GM12892 (cell line): ENCODE measurements at regions not wholly inside any gene's neighbourhood (a gene's known extent, or its start where the extent isn't known, plus 50 kb on each side); places are given as distances from the start of the nearest gene placed in this dataset.

Experiments used
- POLR2A ChIP-seq: IDR thresholded peaks from 2 replicates; pipeline ENCODE4 v1.6.1; 2011; ENCODE audit warnings: low read depth, low read length, control low read depth
- POLR2AphosphoS5 ChIP-seq: IDR thresholded peaks from 2 replicates; pipeline ENCODE4 v1.6.1; 2011; ENCODE audit warnings: low read depth, low read length, control low read depth

DNA sequence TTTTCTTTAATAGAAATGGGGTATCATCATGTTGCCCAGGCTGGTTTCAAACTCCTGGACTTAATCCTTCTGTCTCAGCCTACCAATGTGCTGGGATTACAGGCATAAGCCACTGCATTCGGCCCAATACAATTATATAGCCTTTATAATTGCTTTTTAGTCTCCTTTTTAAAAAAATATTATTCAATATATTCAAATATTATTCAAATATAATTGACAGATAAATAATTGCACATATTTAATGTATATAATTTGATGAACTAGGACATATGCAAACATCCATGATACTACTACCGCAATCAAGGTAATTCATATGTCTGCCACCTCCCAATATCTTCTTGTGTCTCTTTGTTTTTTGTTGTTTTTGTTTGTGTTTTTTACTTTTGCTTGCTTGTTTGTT lies 894.2 kb upstream of the PTPRD start:
- TF ChIP-seq POLR2AphosphoS5: no peak
- TF ChIP-seq POLR2A: no peak
